Thoracic aorta (tissue), 2 donors: ENCODE measurements at regions not wholly inside any gene's neighbourhood (a gene's known extent, or its start where the extent isn't known, plus 50 kb on each side); places are given as distances from the start of the nearest gene placed in this dataset.

ENCODE experiments used
- ATAC-seq: fragments of 150-250 bp; one replicate; pipeline ENCODE4 v1.8.0; 2017; ENCODE audit warnings: low read depth; ENCODE audit not compliant: insufficient number of reproducible peaks, low FRiP score
- DNase-seq: peaks from one replicate; pipeline ENCODE4 v3.0.0-alpha.2; 2020; ENCODE audit warnings: low spot score
- H3K27ac ChIP-seq, 2 donors: fragments of 200-600 bp; sonication (generic); 1 replicate in 1 of 2; 2 replicates in 1 of 2; pipeline ENCODE4 v1.5.1; 2016; ENCODE audit warnings: mild to moderate bottlenecking in 2 of 2, moderate library complexity in 2 of 2
- H3K27me3 ChIP-seq: fragments of 200-600 bp; sonication (generic); replicated peaks from 2 replicates; pipeline ENCODE4 v1.6.0; 2016; ENCODE audit warnings: mild to moderate bottlenecking; ENCODE audit not compliant: insufficient read depth
- H3K36me3 ChIP-seq: fragments of 200-600 bp; sonication (generic); one replicate; pipeline ENCODE4 v1.5.1; 2016
- H3K4me1 ChIP-seq, 2 donors: fragments of 200-600 bp; sonication (generic); 1 replicate in 1 of 2; 2 replicates in 1 of 2; pipeline versions ENCODE4 v1.5.1 to v1.6.0; 2016; ENCODE audit warnings: low read depth in 2 of 2, mild to moderate bottlenecking in 1 of 2; ENCODE audit not compliant: control insufficient read depth in 1 of 2
- H3K4me3 ChIP-seq: fragments of 200-600 bp; sonication (generic); 2 replicates; pipeline ENCODE4 v1.5.1; 2016; ENCODE audit warnings: mild to moderate bottlenecking
- H3K9me3 ChIP-seq: fragments of 200-600 bp; sonication (generic); 2 replicates; pipeline ENCODE4 v1.5.1; 2016
- TF ChIP-seq, protein P1 (sequence below): fragments of 200-600 bp; sonication (generic); IDR thresholded peaks from one replicate; pipeline ENCODE4 v1.5.1; 2019; ENCODE audit warnings: antibody characterized with exemption

- H3K4me1 ChIP-seq: peaks cover 0 to 20% of the 10 kb centered on the region in 2 donors
- no peaks in the 10 kb centered on the region for H3K27me3 ChIP-seq
- ATAC-seq: no peak
- TF ChIP-seq, protein P1, sequence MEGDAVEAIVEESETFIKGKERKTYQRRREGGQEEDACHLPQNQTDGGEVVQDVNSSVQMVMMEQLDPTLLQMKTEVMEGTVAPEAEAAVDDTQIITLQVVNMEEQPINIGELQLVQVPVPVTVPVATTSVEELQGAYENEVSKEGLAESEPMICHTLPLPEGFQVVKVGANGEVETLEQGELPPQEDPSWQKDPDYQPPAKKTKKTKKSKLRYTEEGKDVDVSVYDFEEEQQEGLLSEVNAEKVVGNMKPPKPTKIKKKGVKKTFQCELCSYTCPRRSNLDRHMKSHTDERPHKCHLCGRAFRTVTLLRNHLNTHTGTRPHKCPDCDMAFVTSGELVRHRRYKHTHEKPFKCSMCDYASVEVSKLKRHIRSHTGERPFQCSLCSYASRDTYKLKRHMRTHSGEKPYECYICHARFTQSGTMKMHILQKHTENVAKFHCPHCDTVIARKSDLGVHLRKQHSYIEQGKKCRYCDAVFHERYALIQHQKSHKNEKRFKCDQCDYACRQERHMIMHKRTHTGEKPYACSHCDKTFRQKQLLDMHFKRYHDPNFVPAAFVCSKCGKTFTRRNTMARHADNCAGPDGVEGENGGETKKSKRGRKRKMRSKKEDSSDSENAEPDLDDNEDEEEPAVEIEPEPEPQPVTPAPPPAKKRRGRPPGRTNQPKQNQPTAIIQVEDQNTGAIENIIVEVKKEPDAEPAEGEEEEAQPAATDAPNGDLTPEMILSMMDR: no peak
- H3K4me3 ChIP-seq: no peak overlapping the region
- no peak for DNase-seq
- no peak overlapping the region for H3K27ac ChIP-seq
- H3K36me3 ChIP-seq: no peaks in the 10 kb centered on the region
- H3K9me3 ChIP-seq: peaks cover 7% of the 10 kb centered on the region
Observed at GRCh38 chr12:91763654-91764370, 381.8 kb downstream of the BTG1 start.

DNA sequence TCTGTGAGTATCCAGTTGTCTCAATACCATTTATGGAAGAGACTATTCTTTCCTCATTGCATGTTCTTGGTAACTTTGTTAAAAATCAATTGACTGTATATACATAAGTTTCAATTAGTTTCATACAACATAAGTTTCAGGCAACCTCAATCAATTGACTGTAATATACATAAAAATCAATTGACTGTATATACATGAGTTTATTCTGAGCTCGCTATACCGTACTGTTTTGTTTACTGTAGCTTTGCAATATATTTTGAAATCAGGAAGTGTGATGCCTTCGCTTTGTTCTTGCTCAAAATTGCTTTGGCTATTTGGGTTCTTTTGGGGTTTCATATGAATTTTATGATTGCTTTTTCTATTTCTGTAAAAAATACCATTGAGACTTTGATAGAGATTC is 392.0 kb downstream of the BTG1 start:
- no peaks in the 10 kb centered on the region for H3K27me3 ChIP-seq
- peaks cover 7% of the 10 kb centered on the region for H3K9me3 ChIP-seq
- no peak overlapping the region for H3K27ac ChIP-seq
- no peaks in the 10 kb centered on the region for H3K4me1 ChIP-seq
- DNase-seq (no peak), ATAC-seq (no peak)
- TF ChIP-seq, protein P1: no peak
- H3K4me3 ChIP-seq: no peak overlapping the region
- H3K36me3 ChIP-seq: no peaks in the 10 kb centered on the region

DNA sequence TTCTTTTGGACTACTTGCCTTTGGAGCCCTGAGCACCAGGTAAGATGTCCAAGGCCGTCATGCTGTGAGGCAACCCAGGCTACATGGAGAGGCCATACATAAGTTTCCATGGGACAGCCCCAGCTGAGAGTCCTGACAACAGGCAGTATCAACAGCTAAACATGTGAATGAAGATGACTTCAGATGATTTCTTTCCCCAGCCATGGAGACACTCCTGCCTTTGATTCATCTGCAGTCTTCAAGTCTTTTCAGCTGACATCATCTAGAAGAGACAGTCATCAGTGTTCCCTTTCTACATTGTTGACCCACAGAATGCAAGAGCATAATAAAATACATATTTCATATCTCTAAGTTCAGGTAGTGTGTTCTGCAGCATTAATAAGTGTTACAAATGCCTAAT is 398.7 kb downstream of the BTG1 start:
- no peak overlapping the region for H3K4me3 ChIP-seq
- ATAC-seq (no peak), DNase-seq (no peak)
- no peak overlapping the region for H3K27ac ChIP-seq
- no peaks in the 10 kb centered on the region for H3K4me1 ChIP-seq
- H3K9me3 ChIP-seq: no peaks in the 10 kb centered on the region
- TF ChIP-seq, protein P1: no peak
- H3K36me3 ChIP-seq: no peaks in the 10 kb centered on the region
- no peaks in the 10 kb centered on the region for H3K27me3 ChIP-seq

DNA sequence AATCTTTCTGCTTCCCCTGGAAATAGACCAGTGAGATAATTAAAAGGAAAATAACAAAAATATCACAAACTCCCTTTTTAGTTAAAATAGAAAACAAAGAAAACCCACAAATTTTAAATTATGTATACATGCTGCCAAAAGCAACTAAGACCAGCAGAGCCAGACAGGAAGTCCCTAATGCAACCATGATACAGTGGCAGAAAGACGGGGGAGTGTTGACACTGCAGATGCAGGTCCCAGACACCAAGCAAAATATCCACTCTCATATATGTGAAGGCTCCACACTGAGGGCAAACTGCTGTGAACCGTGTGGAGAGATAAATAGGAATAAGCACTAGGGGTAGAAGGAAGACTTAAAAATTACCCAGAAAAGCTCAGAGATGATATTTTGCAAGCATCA is 401.0 kb downstream of the BTG1 start:
- Histone ChIP-seq H3K36me3 (no peaks in the 10 kb centered on the region), H3K27ac (no peak overlapping the region), H3K4me1 (no peaks in the 10 kb centered on the region), H3K27me3 (no peaks in the 10 kb centered on the region), H3K4me3 (no peak overlapping the region), H3K9me3 (no peaks in the 10 kb centered on the region)
- TF ChIP-seq, protein P1: no peak
- DNase-seq (no peak), ATAC-seq (no peak)

- TF ChIP-seq, protein P1: no peak
- ATAC-seq: no peak
- Histone ChIP-seq H3K9me3 (no peaks in the 10 kb centered on the region), H3K4me3 (no peak overlapping the region), H3K36me3 (no peaks in the 10 kb centered on the region), H3K27ac (no peak overlapping the region), H3K4me1 (no peaks in the 10 kb centered on the region), H3K27me3 (no peaks in the 10 kb centered on the region)
- DNase-seq: no peak
Observed at GRCh38 chr12:91743704-91744321, 401.8 kb downstream of the BTG1 start.
